Colonic mucosa (tissue), 4 donors: ENCODE measurements at regions not wholly inside any gene's neighbourhood (a gene's known extent, or its start where the extent isn't known, plus 50 kb on each side); places are given as distances from the start of the nearest gene placed in this dataset.
"Not testable (repeated sequence)": the region's sequence is repeated elsewhere in the genome, so short reads cannot be mapped to it uniquely, and the experiment has no call there.

Source experiments
- DNase-seq: peaks from one replicate; pipeline ENCODE4 v3.0.0-alpha.2; 2020
- H3K27ac ChIP-seq: fragments of 200-600 bp; one replicate; pipeline ENCODE4 v1.8.0; 2021
- H3K27me3 ChIP-seq: fragments of 200-600 bp; one replicate; pipeline ENCODE4 v1.8.0; 2021
- H3K36me3 ChIP-seq: fragments of 200-600 bp; one replicate; pipeline ENCODE4 v1.8.0; 2021
- H3K4me1 ChIP-seq: fragments of 200-600 bp; one replicate; pipeline ENCODE4 v1.8.0; 2021; ENCODE audit warnings: mild to moderate bottlenecking
- H3K4me3 ChIP-seq: fragments of 200-600 bp; one replicate; pipeline ENCODE4 v1.8.0; 2021
- H3K9ac ChIP-seq, 2 donors: one replicate each; pipeline ENCODE4 v1.7.0; 2013; ENCODE audit warnings: control low read depth in 2 of 2, low read depth in 2 of 2, low read length in 2 of 2
- H3K9me3 ChIP-seq: fragments of 200-600 bp; one replicate; pipeline ENCODE4 v1.8.0; 2021
- CTCF ChIP-seq: fragments of 200-600 bp; IDR thresholded peaks from one replicate; pipeline ENCODE4 v1.8.0; 2022; ENCODE audit warnings: antibody characterized with exemption, mild to moderate bottlenecking
- intact Hi-C: fragments of 100-400 bp; cut with DNase I; formaldehyde crosslinking; loops from one replicate; pipeline ENCODE4 v1.14.1; 2022
- donor health status: healthy.
- donor health status: DM: no; HTN: no; CAD: no.
- donor health status: DM: no; HTN: no; CAD: no.

GRCh38 chr14:106010783-106011182 is 484.4 kb downstream of the TMEM121 start:
- TF ChIP-seq CTCF, result no peak
- no peaks in the 10 kb centered on the region for H3K27me3 ChIP-seq
- H3K36me3 ChIP-seq, result no peaks in the 10 kb centered on the region
- no peak overlapping the region for H3K9ac ChIP-seq
- intact Hi-C loops, result no loop called here
- no peak for DNase-seq
- H3K27ac ChIP-seq, result no peak overlapping the region
- no peaks in the 10 kb centered on the region for H3K9me3 ChIP-seq
- no peak overlapping the region for H3K4me3 ChIP-seq
- no peaks in the 10 kb centered on the region for H3K4me1 ChIP-seq

GRCh38 chr14:106011631-106012360 is 485.4 kb downstream of the TMEM121 start:
- DNase-seq, H3K4me1 ChIP-seq, H3K27ac ChIP-seq, H3K9ac ChIP-seq, H3K4me3 ChIP-seq, intact Hi-C loops, H3K36me3 ChIP-seq, H3K27me3 ChIP-seq, H3K9me3 ChIP-seq: not testable (repeated sequence)
- peak; percentile 72 for TF ChIP-seq CTCF

GRCh38 chr14:106012361-106012725 is 486.0 kb downstream of the TMEM121 start:
- intact Hi-C loops, H3K27ac ChIP-seq, H3K4me3 ChIP-seq, H3K4me1 ChIP-seq, H3K27me3 ChIP-seq, H3K36me3 ChIP-seq, H3K9me3 ChIP-seq, DNase-seq, H3K9ac ChIP-seq: not testable (repeated sequence)

- Histone ChIP-seq H3K36me3 (no peaks in the 10 kb centered on the region), H3K4me3 (no peak overlapping the region), H3K9me3 (no peaks in the 10 kb centered on the region), H3K27ac (no peak overlapping the region), H3K4me1 (no peaks in the 10 kb centered on the region), H3K27me3 (no peaks in the 10 kb centered on the region), H3K9ac (no peak overlapping the region)
- TF ChIP-seq CTCF, result no peak
- intact Hi-C loops, result no loop called here
- DNase-seq, result no peak
Observed at GRCh38 chr14:106013879-106014376, 487.5 kb downstream of the TMEM121 start.

GRCh38 chr14:106017952-106018351 is 491.6 kb downstream of the TMEM121 start:
- not testable (repeated sequence) for H3K9ac ChIP-seq

GRCh38 chr14:106021832-106022231 is 495.4 kb downstream of the TMEM121 start:
- H3K4me1 ChIP-seq, result no peaks in the 10 kb centered on the region
- H3K36me3 ChIP-seq, result no peaks in the 10 kb centered on the region
- no peak for TF ChIP-seq CTCF
- H3K9ac ChIP-seq, result no peak overlapping the region
- H3K27ac ChIP-seq, result no peak overlapping the region
- no peaks in the 10 kb centered on the region for H3K27me3 ChIP-seq
- intact Hi-C loops, result no loop called here
- H3K9me3 ChIP-seq, result no peaks in the 10 kb centered on the region
- no peak overlapping the region for H3K4me3 ChIP-seq
- DNase-seq, result no peak

More at GRCh38 chr14:106017952-106018351, 491.6 kb downstream of the TMEM121 start:
- H3K27me3 ChIP-seq, H3K27ac ChIP-seq, H3K4me3 ChIP-seq, H3K4me1 ChIP-seq, DNase-seq, H3K9me3 ChIP-seq, intact Hi-C loops, H3K36me3 ChIP-seq: not testable (repeated sequence)

GRCh38 chr14:106022648-106023047 is 496.3 kb downstream of the TMEM121 start:
- H3K27me3 ChIP-seq, intact Hi-C loops, H3K4me3 ChIP-seq, DNase-seq, H3K9ac ChIP-seq, H3K4me1 ChIP-seq, H3K36me3 ChIP-seq, H3K9me3 ChIP-seq, H3K27ac ChIP-seq: not testable (repeated sequence)
